NCI-H446 (cell line): ENCODE measurements at regions not wholly inside any gene's neighbourhood (a gene's known extent, or its start where the extent isn't known, plus 50 kb on each side); places are given as distances from the start of the nearest gene placed in this dataset.
A peak's percentile ranks its signal among the peaks of the same experiment; 100 is the strongest.

ENCODE experiments used
- DNase-seq, 2 experiments: peaks; one replicate each; lab custom pipeline; 2025; lab: John Stamatoyannopoulos, UW

DNA sequence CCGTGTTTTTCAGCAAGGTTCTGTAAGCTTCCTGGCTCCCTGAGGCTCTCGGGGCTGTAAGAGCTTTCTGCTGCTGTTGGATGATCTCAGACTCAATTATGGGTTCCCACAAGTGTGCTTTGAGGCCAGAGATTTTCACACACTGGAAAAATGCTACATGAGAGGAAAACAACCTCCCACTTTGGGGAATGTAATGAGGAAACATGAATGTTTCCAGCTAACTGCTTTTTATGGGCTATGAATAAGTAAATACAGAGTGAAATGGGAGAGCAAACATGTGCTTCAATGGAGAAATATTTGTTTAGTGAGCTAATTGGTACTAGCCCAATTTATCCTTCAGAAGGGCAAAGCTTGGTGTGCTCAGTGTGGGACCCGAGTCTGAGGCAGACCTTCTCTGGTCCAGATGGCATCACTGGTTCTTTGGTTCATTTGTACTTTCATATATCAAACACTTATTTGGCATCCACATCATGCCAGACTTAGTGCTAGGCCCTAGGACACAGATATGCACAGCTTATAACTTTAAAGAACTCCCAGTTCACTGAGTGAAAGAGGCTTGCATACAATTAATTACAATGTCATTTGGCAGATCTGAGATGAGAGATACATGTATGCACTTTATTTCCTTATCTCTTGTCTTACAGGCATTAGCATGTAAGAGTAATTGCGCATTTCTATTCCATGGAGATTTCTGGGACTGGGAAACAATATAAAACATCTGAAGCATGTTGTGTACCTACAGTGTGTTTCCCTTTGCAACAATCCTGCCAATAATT lies 248.8 kb downstream of the RDH14 start:
- DNase-seq, result no peak

DNA sequence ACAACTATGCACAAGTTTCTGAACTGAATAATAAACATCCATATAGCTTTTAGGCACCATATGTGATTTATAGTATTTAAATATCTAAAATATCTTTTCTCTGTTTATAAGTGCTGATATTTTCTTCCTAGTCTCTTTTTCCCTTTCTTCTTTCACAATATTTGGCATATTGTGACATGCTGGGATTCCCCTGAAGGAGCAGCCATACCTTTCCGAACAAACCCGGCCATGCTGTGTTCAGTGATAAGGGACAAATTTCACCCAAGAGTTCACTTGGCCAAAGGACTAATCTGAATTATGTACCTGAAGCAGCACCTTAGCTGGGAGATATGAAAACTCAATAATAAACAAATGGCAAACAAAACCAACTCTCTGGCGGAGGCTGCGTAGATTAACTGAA lies 250.8 kb downstream of the RDH14 start:
- DNase-seq, result no peak

DNA sequence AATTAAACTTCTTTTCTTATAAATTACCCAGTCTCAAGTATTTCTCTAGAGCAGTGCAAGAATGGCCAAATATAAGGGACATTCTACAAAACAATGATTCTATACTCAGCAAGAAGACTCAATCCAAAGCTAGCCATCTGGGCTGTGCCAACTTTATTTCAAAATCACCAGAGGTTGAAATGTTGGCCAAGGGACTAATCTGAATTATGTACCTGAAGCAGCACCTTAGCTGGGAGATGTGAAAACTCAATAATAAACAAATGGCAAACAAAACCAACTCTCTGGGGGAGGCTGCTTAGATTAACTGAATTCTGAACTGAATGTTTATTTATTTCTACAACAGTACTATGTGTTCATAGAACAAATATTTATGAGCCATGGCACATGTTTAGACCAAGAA lies 251.3 kb downstream of the RDH14 start:
- DNase-seq, result no peak

DNA sequence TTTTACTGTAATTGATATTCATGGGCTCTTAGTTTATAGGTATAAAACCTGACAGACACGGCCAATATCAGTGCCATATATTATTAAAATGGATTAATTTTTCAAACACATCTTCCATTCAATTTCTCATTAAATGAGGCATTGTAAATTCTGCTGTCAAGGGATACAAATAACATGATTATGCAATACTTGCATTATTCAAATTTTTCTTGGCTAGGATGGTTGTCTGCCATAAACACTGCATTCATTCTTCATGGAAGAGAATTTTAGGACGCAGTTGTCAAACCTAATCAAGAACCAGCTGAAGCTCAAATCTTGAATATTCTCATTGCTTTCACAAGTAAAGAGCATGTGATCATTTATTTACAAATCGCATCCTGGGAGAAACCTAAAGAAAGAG lies 255.6 kb downstream of the RDH14 start:
- DNase-seq, result no peak

DNA sequence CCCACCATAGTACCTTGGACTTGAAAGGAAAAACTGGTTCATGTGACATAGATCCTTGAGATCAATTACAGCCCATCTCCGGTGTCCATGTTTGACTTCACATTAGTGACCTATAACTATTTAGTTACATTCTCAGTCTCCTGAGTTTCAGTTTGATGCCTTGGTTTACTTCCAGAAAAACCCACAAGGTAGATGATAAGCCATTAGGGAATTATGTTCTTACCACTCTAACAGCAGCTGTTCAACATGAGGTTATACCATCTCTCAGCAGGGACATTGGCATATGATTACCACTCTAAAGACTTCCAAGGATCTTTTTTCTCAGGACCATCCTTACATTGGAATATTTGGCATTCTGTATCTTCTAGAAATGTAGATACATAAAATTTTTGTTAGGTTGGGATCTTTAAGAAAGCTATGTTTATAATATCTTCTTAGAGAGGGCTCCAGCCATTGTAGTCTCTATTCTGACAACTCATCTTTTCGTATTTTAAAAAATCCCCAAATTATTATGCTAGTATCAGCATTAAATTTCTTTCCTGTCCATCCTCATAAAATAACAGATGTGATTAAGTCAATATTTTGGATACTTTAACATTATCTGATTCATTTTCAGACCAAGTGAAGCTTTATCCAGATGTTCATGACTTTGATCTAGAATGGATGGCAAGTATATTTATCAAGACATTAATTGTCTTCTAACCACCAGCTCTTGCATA lies 258.9 kb downstream of the RDH14 start:
- DNase-seq, result no peak

DNA sequence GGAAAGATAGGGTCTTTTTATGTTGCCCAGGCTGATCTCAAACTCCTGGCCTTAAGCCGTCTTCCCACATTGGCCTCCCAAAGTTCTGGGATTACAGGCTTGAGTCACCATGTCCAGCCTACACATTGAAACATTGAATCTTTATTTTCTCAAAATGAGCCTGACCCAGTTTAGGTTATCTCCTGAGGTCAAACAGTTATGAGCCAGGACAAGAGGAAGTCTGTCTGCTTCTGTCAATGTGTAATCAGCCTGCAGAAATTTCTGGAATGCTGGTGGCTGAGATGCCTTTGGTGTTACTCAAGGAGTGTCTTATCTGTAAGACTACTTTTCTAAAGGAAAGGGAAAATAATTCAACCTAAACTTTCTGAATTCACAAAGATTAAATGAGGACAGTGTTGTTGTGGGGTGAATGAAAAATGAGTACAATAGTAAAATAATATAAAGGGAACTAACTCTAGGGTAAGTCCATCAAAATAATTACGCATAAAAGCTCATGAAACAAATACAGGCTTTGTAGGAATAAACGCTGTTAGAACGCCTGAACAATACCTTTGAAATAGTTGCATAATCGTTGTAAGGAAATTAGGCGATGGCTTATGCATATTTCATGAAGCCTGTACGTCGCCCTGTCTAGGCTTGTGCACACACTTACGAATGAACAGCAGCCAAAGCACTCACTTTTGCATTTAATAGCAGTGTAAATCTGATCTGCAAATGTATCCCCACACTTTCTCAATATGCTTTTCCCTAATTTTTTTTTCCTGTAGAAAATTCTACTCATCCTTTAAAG lies 260.8 kb downstream of the RDH14 start:
- no peak for DNase-seq

DNA sequence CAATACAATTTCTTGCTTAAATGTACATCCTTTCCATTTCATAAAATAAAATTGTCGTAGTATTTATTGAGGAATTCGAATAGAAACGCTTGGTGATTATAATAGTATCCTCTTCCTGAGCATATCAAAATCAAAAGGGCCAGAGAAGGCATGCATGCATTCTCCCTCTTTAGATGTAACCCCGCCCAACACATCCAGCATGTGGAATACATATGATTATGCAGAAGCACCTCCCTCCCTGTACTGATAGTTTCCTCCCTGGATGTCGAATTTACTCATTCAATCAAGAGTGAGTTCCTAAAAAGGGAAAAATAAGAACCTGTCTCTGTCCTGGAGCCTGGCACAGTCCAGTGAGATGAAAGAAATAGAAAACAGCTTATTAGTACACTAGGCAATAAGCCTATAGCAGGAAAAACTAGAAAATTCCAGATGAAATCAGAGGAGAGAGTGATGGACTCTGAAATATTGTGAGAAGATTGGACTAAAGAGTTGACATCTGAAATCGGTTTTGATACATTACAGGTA lies 262.9 kb downstream of the RDH14 start:
- DNase-seq, result no peak

DNA sequence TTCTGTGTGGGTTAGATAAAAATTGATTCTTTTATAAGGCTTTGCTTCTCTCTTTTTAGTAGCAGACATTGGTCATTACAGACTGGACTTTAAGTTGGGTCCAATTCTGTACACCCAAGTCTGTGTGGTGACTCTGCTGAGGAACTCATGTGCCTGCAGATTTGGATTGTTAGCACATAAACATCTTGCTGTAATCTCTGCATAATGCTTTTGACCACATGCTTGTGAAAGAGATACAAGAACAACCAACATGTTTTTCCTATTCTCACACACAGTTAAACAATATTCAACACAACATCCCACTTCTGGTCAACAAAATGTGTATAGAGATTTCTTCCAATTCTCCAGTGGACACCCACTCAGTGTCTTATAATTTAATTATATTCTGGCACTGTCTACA lies 270.1 kb downstream of the RDH14 start:
- no peak for DNase-seq

DNA sequence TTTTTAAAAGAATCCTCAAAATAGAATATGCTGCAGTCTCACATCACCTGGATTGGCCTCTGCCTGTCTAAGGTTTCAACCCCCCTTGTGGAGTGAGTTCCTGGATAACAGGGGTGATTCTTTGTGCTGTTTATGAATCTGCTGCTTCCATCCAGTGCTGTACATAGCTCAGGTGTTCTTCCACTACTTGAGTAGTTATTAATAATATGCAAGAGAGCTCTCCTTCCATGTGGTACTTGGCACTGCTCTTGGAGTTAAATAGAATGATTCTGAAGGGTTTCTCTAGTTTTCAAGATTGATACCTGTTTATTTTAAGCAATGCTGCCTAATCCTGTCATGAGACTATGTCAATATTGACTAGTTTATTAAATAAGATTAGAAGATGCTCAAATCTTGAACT lies 273.6 kb downstream of the RDH14 start:
- no peak for DNase-seq

DNA sequence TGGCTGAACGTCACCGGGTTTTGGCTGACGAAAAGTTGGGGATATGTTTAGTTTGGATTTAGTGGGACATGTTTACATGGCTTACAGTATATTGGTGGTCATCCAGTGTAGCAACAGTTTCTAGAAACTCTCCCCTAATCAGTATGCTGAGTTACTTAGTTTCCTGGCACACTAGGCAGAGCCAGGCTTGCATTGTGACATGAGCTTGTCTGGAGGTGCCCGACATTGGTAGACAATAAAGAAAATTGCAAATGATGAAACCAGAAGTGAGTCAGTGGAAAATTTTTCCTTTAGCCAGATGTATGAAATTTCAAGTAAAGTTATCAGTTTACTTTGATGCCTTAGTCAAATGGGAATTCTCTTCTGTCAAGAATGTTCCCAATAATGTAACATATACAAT lies 276.1 kb downstream of the RDH14 start:
- DNase-seq, result no peak

DNA sequence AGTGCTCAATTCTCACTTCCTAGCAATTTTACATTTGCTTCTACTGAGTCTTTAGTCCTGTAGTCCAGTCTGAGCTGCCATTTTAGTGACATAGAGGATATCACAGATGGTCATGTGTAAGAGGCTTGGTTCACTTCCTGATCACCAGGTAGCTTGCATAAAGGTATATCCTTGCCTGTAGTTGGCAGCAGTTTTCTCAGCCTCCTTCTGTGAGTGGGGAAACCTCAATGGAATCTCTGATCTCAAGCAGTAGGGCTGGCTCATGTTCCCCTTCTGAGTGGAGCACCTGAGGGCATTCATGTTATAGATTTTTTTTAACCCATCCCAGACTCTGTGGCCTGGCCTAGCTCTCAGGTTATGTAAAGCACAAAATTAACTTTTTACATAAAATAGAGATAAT lies 278.4 kb downstream of the RDH14 start:
- no peak for DNase-seq

DNA sequence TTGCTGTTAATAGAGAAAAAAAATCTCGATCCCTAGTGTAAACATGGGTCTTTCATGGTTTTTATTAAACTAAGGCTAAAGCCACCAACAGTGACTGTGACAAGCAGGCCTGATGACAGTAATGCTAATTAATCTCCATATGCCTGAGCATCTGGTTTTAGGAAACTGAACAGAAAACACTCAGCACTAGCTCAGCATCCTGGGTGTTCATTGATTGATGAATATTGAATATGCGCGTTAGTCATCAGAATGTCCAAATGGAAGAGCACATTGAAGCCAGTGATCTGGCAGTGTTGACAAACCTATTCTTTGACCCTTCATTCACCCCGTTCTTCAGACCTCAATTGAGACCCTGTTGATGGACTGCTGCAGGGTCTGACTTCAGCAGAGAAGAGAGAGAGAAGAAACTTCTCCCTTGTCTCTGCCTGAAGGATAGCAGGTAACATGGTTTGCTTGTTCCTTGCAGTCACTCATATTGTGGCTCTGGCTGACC lies 283.8 kb downstream of the RDH14 start:
- DNase-seq, result no peak

DNA sequence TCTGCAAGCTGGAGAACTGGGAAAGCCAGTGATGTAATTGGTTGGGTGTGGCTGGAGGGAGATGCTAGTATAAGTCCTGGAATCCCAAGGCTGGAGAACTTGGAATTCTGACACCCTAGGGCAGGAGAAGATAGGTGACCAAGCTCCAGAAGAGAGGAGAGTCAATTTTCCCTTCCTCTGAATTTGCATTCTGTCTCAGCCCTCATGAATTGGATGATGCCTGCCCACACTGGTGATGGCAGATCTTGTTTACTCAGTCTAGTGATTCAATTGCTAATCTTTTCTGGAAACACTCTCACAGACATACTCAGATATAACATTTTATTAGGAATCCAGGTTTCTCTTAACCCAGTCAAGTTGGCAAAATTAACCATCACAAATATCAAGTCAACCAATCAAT lies 287.2 kb downstream of the RDH14 start:
- no peak for DNase-seq

DNA sequence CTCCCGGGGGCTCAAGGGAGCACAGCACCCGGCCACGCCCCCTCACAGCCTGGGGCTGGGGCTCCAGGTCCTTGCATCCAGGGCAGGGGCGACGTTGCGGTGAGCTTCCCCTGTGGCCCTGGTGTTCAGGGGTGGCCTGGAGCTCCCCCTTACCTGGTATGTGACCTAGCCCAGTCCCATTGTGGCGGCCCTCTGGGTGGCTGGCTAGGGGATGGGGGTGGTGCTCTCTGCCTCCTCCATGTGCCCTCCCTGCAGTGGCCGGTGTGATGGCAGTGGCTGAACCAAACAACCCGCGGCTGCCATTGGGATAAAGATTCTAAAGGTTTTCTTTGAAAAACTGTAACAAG lies 288.3 kb downstream of the RDH14 start:
- no peak for DNase-seq

DNA sequence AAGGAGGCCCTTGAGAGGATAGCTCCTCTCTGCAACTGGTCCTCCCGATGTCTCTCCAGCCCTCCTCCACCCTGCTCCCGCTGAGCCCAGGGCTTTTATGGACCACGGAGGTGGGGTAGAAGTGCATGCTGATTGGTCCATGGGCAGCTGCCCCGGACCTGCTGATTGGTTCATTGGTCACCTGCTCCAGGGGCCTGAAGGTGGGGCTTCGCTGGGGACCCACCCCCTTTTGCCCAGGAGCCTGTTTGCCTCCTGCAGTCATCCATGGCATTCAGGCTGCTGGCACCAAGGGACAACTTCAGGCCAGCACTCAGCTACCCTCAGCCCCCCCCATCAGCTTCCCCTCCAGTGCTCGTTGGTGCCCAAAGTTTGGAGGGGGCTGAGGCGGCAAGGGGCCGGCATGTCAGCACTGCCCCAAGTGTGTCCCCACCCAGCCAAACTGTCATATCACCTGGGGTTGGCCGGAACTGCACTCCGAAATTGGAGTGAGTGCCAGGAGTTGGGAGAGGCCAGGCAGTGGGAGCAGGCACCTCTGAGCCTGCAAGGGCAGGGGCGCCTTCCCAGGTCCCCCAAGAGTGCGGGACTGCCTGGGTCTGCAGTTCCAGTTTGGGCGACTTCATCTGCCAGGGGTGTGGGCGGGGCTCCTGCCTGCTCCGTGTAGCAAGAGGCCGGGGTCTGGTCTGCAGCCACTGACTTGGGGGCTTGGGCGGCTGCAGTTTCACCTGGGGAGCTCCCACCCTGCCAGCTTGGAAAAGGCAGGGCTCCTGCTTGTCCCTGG lies 288.9 kb downstream of the RDH14 start:
- no peak for DNase-seq

DNA sequence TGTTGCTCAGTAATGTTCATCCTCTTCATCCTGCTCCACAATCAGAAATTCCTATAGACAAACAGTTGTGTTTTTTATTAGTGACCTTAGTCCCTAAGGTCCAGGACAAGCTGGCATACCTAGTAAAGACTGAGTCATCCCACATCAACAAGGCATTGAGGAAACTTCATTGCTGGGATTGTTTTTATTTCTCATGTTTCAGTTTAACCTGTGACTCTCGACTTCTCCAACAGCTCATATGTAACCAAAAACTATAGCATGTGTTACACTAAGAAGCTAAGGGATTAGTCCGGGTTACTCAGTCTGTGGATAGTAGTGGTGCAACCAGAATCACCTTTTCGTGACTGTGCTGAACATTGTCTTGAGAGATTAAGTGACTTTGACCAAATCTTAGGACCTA lies 292.1 kb downstream of the RDH14 start:
- DNase-seq, result no peak

DNA sequence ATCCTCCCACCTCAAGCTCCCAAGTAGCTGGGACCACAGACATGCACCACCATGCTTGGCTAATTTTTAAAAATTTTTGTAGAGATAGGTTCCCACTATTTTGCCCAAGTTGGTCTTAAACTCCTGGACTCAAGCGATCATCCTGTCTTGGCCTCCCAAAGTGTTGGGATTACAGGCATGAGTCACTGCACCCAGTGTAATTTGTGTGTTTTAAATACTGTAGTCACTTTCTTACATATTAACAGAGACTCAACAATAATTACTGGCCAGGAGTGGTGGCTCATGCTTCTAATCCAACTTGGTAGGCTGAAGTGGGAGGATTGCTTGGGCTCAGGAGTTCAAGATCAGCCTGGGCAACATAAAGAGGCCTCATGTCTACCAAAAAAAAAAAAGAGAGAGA lies 293.0 kb downstream of the RDH14 start:
- DNase-seq, result no peak

DNA sequence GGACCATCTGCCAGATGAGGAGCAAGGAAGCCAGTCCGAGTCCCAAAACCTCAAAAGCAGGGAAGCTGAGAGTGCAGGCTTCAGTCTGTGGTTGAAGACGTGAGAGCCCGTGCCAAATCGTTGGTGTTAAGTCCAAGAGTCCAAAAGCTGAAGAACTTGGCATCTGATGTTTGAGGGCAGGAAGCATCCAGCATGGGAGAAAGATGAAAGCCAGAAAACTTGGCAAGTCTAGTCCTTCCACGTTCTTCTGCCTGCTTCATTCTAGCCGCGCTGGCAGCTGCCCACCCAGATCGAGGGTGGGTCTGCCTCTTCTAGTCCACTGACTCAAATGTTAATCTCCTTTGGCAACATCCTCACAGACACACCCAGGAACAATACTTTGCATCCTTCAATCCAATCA lies 293.8 kb downstream of the RDH14 start:
- DNase-seq, result peak; percentile 2 to 66

DNA sequence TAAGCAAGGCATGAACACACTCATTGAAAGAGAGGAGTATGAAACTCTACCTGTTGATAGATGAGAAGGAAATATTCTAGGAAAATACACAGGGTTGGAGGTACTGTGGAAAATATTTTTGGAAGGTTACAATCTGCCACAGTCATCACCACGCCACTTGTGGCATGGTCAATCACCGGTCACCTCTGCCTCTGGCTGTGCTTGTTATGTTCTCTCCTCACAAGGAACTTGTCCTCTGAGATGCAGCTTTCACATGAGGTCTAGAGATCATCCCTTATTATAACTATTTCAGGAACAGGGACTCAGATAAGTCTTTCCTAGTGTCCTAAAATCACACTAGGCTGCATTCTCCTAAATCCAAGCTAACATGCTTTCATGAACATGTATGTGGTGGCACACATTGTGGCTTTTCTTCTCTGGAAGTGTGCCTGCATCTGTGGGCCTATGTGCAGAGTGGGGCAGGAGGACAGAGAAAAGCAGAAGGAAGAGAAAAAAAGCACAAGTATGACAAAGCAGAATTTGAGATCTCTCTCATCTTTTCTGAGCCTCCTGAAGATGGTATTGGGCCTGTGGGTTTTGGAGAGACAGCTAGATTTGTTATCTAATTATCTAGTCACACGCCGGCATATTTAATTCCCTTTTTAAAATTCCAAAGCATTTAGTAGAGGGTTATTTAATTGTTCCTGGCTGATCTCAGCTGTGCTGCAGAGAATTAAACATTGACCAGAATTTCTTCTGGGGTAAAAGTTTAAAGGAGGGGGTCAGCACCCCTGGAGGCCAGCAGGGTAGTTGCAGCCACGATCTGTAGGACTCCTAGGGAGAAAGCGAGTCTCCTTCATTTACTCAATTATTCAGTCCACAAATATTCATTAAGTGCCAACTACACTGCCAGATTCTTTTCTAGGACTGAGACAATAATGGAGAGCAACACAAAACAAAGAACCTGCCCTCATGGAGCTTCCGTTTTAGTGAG lies 294.6 kb downstream of the RDH14 start:
- no peak for DNase-seq

DNA sequence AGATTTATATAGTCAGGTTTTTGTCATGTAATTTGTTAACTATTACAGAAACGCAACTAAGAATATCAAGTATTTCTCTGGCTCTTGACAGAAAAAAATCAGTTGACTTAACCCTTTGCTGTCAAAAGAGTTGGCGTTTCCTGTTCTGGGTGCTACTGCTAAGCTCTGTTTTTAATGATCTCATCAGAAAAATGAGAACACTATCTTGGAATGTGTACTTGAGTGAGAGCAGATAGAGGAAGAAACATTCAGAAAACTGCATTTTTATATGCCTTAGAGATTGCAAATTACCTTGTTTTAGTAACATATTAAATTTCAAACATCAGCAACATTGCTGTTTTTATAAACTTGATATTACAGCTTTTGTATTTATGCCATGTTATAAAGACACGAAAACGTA lies 297.9 kb downstream of the RDH14 start:
- DNase-seq, result no peak
